Astrocyte (in vitro differentiated cells and primary cell): ENCODE measurements at regions not wholly inside any gene's neighbourhood (a gene's known extent, or its start where the extent isn't known, plus 50 kb on each side); places are given as distances from the start of the nearest gene placed in this dataset.

ENCODE experiments used
- EZH2 ChIP-seq: IDR thresholded peaks from 2 replicates; pipeline ENCODE4 v1.6.1; 2012; ENCODE audit warnings: mild to moderate bottlenecking, low read length, inconsistent platforms; ENCODE audit not compliant: insufficient read depth
- TF ChIP-seq, protein P1 (sequence below): IDR thresholded peaks from 2 replicates; pipeline ENCODE4 v1.5.1; 2011; ENCODE audit warnings: low read depth, mild to moderate bottlenecking, inconsistent platforms, low read length, moderate library complexity; ENCODE audit not compliant: insufficient read depth

DNA sequence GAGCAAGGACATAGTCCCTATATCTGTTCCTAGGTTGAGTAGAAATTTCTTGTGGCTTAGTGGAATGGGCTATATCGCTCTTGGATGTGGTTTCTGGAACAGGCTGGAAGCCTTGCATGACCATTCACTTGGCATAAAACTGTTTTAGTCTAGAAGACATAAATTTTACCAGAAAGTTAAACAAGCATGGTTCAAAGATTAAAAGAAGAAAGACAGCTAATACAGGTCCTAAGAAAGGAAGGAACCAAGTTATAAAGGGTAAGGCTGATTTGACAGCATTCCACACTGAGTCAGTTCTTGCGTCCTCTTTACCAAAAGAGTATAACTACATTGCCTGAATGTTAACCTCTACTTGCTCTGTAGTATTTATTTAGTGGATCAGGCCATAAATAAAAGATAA is 724.2 kb downstream of the SORCS1 start:
- TF ChIP-seq, protein P1, sequence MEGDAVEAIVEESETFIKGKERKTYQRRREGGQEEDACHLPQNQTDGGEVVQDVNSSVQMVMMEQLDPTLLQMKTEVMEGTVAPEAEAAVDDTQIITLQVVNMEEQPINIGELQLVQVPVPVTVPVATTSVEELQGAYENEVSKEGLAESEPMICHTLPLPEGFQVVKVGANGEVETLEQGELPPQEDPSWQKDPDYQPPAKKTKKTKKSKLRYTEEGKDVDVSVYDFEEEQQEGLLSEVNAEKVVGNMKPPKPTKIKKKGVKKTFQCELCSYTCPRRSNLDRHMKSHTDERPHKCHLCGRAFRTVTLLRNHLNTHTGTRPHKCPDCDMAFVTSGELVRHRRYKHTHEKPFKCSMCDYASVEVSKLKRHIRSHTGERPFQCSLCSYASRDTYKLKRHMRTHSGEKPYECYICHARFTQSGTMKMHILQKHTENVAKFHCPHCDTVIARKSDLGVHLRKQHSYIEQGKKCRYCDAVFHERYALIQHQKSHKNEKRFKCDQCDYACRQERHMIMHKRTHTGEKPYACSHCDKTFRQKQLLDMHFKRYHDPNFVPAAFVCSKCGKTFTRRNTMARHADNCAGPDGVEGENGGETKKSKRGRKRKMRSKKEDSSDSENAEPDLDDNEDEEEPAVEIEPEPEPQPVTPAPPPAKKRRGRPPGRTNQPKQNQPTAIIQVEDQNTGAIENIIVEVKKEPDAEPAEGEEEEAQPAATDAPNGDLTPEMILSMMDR, result no peak
- no peak for TF ChIP-seq EZH2
